Occipital lobe (tissue), 1 donor: ENCODE measurements at regions not wholly inside any gene's neighbourhood (a gene's known extent, or its start where the extent isn't known, plus 50 kb on each side); places are given as distances from the start of the nearest gene placed in this dataset.
"Not testable (repeated sequence)": the region's sequence is repeated elsewhere in the genome, so short reads cannot be mapped to it uniquely, and the experiment has no call there.

Source experiments
- DNase-seq: peaks from one replicate; lab custom pipeline; 2025; lab: John Stamatoyannopoulos, UW

GRCh38 chr2:129402076-129402475 is 577.4 kb upstream of the RAB6C start:
- DNase-seq: no peak

DNA sequence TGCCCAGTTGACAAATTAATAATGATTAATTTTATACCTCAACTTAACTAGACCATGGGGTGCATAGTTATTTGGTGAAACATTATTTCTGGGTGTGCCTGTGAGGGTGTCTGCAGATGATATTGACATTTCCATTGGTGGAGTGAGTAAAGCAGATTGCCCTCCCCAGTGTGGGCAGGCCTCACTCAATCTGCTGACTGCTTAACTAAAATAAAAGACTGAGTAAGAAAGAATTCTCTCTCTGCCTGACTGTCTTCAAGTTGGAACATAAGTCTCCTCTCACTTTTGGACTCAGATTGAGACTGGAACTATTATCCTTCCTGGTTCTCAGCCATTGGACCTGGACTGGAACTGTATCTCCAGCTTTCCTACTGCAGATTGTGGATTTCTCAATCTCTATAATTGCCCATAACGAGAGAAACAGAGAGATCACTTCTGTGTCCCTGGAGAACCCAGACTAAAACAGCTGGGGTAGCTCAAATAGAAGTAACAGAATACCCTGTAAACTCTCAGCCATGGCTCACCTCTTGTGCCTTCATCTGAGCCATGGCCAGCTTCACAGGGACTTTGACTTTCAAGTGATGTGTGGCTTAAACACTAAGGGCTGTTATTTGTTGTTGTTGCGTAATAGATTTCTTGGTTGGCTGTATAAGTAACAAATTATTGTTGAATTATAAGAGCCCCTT is 575.3 kb upstream of the RAB6C start:
- no peak for DNase-seq

DNA sequence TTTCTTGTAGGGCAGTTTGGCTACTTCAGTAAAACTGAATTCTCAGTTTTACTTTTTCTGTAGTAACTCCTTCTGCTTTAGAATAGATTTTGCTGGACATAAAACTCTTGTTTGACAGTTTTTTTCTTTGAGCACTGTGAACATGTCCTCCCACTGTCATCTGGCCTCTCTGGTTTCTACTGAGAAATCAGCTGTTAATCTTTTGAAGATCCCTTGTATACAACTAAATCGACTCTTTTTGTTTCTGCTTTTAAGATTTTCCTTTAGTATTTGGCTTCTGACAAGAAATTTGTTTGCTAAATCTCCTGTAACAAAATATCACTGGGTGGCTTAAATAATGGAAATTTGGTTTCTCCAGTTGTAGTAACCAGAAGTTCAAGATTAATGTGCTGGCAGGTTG is 570.9 kb upstream of the RAB6C start:
- no peak for DNase-seq

- not testable (repeated sequence) for DNase-seq
Measured at GRCh38 chr2:129417041-129417440, 562.4 kb upstream of the RAB6C start.

DNA sequence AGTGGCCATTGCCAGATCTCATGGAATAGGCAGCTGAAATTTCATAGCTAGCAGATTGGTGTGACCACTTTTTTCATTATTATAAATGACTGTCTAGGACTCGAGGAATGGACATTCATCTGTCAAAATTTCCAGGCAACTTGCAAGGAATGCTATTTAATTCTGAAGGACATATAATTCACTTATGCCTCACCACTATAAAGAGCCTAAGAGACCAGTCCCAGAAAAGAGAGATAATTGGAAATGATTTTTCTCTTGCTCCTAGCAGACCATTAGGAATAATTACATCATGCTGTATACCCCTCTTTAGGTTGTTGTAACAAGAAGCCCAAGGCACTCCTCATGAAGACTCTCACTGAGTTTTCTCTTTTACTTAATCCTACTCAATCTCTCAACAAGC is 557.4 kb upstream of the RAB6C start:
- no peak for DNase-seq

- no peak for DNase-seq
Measured at GRCh38 chr2:129428086-129428660, 551.3 kb upstream of the RAB6C start.

- DNase-seq: no peak
Measured at GRCh38 chr2:129430911-129431310, 548.6 kb upstream of the RAB6C start.

- DNase-seq: no peak
Measured at GRCh38 chr2:129431881-129432280, 547.6 kb upstream of the RAB6C start.

DNA sequence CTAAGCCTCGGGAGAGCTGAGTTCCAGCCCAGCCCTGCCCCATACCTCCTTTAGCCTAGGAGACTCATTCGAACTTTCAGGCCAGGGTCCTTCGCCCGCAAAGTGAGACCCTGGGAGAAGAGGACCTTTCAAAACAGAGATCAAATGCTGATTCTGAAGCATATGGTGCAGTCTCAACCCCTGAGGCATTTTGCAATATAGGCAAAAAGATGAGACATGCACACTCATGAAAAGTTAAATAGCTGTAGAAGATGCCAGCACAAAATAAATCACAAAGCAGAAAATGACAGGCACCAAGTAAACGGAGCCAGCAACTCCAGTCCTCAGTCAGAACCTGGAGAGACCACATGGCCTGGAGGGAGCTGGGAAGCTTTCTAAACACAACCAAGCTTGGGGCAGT is 542.7 kb upstream of the RAB6C start:
- no peak for DNase-seq

DNA sequence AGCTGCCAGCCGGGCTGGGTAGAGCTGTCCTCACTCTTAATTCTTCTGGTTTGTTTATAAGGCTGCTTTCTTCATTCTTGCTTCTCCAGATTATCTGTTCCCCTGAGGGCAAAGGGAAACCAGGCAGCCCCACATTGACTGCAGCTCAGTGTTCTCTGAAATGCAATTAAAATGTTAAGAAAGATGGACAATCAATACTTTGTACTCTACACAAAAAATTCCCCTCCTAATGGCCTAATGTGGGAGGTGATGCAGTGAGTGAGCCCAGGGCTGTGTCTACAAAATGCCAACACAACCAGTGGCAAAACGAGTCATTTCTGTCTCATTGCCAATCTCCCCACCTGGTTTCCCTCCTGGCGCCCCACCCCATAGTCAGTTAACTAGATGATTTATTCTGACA is 541.7 kb upstream of the RAB6C start:
- no peak for DNase-seq

DNA sequence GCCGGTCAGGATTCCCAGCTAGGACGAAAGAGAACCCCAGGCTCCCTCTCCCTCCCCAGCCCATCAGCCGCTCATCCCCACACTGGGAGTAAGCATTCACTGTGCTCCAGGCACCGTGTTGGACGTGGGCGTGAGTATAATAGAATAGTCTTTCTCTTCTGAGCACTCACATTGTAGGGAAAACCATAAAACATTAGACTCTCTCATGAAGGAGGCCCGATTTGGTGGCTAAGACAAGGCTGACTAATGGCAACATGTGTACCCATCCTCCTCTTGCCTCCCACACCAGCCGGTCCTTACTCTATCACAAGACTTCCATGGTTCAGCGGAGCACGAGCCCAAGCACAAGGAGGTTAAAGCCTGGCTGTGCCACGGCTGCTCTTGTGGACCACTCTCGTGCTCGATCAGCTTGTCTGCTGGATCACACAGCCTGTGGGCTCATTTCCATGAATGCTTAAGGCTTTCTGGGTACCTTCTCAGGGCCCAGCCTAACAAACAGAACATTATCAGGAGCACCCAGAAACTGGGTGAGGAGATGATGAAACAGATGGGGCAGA is 540.9 kb upstream of the RAB6C start:
- no peak for DNase-seq

DNA sequence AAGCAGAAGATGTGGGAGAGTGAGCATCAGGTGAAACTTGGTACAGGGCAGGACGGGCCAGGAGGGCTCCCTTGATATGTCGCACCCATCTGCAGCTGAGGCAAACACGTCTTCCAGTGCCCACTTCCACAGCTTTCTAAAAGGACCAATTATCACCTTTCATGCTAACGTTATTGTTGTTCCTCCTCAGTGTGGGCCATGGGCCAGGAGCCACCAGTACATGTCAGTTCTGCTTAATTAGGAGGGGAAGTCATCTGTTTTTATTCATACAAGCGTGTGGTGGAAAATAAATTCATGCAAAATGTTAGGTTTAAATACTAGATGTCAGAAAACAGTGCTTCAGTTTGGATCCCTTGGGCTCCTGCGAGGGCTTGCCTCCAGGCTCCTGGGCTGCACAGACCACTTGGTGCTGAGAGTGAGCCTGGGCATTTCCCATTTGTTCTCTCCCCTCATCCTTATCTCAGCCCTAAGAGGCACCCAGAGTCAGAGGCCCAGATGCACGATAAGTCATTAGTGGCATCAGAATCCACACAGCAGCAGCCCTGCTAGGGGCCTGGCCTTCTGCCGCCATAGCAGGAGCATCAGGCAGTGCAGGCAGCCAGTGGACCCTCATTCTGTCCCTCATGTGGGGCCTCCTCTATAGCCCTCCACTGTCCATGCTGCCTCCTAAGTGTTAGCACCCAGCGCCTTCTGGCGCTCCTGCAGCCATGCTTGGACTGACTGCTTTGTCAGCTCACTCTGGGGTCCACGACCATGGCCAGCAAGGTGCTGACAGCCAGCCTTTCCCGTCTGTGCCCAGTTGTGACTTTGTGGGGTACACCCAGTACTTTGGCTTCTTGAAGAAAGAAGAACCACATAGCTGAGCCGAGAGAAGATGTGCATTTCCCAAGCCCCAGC is 539.8 kb upstream of the RAB6C start:
- DNase-seq: no peak

GRCh38 chr2:129441610-129442009 is 537.9 kb upstream of the RAB6C start:
- no peak for DNase-seq

- no peak for DNase-seq
Measured at GRCh38 chr2:129443235-129443864, 536.1 kb upstream of the RAB6C start.

- DNase-seq: no peak
Measured at GRCh38 chr2:129443865-129444739, 535.4 kb upstream of the RAB6C start.

- DNase-seq: no peak
Measured at GRCh38 chr2:129444751-129445150, 534.7 kb upstream of the RAB6C start.

DNA sequence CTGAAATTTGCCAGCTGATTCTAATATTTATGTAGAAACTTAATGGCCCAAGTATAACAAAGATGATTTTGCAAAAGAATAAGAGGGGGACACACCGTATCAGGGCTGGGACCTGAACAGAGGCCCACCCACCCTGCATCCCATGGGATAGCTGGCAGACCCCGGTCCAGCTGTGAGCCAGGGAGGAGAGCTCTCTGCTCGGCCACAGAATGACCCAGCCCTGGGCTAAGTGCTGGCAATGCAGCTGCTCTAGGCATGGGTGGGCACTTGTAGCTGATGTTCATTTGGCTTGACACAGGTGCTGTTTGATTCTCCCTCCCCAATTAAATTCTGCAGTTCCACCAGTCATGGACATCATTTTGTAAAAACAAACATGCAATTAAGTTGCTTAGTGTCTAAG is 522.8 kb upstream of the RAB6C start:
- no peak for DNase-seq

- DNase-seq: no peak
Measured at GRCh38 chr2:129457277-129457818, 522.1 kb upstream of the RAB6C start.

GRCh38 chr2:129458006-129458405 is 521.5 kb upstream of the RAB6C start:
- DNase-seq: no peak

GRCh38 chr2:129458436-129458835 is 521.0 kb upstream of the RAB6C start:
- DNase-seq: no peak
